ENCODE measurements at regions not wholly inside any gene's neighbourhood (a gene's known extent, or its start where the extent isn't known, plus 50 kb on each side); places are given as distances from the start of the nearest gene placed in this dataset.
A peak's percentile ranks its signal among the peaks of the same experiment; 100 is the strongest.

DNA sequence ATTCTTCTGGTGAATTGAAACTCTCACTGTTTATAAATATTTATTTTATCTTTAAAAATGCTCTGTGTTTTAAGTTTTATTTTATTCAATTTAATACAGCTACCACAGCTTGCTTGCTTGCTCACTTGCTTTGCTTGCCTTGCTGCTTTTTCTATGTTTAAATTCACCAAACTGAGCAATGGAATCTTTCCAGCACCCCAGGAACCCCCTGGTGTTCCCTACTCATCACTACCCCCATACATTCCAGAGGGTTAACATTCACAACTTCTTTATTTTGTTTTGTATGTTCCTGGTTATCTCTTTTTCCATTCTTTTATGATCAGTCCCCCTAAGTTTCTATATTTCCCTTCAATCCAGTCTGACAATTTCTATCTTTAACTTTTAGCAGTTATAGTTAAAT, 166.5 kb upstream of the COL1A2 start:
- CTCF ChIA-PET (ENCODE audit: partially characterized antibody), result interaction anchor here (1.3 kb wide), 1 partner anchor 11 kb away, joined by 4 read pairs; no protein-coding TSS in a partner anchor
- TF ChIP-seq SP1 (IDR thresholded peaks at IDR 0.05; ENCODE audit: low read depth, low read length), result 0 out of 2 replicates have a peak, but pooled peaks have one; percentile 41
- TF ChIP-seq, protein P1, sequence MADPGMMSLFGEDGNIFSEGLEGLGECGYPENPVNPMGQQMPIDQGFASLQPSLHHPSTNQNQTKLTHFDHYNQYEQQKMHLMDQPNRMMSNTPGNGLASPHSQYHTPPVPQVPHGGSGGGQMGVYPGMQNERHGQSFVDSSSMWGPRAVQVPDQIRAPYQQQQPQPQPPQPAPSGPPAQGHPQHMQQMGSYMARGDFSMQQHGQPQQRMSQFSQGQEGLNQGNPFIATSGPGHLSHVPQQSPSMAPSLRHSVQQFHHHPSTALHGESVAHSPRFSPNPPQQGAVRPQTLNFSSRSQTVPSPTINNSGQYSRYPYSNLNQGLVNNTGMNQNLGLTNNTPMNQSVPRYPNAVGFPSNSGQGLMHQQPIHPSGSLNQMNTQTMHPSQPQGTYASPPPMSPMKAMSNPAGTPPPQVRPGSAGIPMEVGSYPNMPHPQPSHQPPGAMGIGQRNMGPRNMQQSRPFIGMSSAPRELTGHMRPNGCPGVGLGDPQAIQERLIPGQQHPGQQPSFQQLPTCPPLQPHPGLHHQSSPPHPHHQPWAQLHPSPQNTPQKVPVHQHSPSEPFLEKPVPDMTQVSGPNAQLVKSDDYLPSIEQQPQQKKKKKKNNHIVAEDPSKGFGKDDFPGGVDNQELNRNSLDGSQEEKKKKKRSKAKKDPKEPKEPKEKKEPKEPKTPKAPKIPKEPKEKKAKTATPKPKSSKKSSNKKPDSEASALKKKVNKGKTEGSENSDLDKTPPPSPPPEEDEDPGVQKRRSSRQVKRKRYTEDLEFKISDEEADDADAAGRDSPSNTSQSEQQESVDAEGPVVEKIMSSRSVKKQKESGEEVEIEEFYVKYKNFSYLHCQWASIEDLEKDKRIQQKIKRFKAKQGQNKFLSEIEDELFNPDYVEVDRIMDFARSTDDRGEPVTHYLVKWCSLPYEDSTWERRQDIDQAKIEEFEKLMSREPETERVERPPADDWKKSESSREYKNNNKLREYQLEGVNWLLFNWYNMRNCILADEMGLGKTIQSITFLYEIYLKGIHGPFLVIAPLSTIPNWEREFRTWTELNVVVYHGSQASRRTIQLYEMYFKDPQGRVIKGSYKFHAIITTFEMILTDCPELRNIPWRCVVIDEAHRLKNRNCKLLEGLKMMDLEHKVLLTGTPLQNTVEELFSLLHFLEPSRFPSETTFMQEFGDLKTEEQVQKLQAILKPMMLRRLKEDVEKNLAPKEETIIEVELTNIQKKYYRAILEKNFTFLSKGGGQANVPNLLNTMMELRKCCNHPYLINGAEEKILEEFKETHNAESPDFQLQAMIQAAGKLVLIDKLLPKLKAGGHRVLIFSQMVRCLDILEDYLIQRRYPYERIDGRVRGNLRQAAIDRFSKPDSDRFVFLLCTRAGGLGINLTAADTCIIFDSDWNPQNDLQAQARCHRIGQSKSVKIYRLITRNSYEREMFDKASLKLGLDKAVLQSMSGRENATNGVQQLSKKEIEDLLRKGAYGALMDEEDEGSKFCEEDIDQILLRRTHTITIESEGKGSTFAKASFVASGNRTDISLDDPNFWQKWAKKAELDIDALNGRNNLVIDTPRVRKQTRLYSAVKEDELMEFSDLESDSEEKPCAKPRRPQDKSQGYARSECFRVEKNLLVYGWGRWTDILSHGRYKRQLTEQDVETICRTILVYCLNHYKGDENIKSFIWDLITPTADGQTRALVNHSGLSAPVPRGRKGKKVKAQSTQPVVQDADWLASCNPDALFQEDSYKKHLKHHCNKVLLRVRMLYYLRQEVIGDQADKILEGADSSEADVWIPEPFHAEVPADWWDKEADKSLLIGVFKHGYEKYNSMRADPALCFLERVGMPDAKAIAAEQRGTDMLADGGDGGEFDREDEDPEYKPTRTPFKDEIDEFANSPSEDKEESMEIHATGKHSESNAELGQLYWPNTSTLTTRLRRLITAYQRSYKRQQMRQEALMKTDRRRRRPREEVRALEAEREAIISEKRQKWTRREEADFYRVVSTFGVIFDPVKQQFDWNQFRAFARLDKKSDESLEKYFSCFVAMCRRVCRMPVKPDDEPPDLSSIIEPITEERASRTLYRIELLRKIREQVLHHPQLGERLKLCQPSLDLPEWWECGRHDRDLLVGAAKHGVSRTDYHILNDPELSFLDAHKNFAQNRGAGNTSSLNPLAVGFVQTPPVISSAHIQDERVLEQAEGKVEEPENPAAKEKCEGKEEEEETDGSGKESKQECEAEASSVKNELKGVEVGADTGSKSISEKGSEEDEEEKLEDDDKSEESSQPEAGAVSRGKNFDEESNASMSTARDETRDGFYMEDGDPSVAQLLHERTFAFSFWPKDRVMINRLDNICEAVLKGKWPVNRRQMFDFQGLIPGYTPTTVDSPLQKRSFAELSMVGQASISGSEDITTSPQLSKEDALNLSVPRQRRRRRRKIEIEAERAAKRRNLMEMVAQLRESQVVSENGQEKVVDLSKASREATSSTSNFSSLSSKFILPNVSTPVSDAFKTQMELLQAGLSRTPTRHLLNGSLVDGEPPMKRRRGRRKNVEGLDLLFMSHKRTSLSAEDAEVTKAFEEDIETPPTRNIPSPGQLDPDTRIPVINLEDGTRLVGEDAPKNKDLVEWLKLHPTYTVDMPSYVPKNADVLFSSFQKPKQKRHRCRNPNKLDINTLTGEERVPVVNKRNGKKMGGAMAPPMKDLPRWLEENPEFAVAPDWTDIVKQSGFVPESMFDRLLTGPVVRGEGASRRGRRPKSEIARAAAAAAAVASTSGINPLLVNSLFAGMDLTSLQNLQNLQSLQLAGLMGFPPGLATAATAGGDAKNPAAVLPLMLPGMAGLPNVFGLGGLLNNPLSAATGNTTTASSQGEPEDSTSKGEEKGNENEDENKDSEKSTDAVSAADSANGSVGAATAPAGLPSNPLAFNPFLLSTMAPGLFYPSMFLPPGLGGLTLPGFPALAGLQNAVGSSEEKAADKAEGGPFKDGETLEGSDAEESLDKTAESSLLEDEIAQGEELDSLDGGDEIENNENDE (IDR thresholded peaks at IDR 0.05; ENCODE audit: insufficient replicate concordance, low read length), result peak; percentile 44

More for the DNA sequence above, 166.5 kb upstream of the COL1A2 start:
- DNase-seq (ENCODE audit: low read depth in 1 of 2, low spot score in 2 of 2), result no peak
- H3K4me3 ChIP-seq (ENCODE audit: extremely low read depth in 1 of 4, insufficient read depth in 2 of 4, low read depth in 3 of 4, low read length in 4 of 4), result no peak overlapping the region
- H3K18ac ChIP-seq (ENCODE audit: extremely low read depth, low read length), result no peak overlapping the region
- H3K79me1 ChIP-seq (ENCODE audit: low read depth, low read length), result no peaks in the 10 kb centered on the region
- no peak overlapping the region for H2BK12ac ChIP-seq (ENCODE audit: low read depth, low read length)
- no peak overlapping the region for H4K8ac ChIP-seq (ENCODE audit: extremely low read depth, insufficient read depth, low read length)
- H3K9me3 ChIP-seq (ENCODE audit: insufficient read depth in 2 of 2, low read depth in 1 of 2, low read length in 1 of 2), result no peaks in the 10 kb centered on the region
- H2AK5ac ChIP-seq (ENCODE audit: low read depth, low read length), result no peak overlapping the region
- no peak overlapping the region for H3K4me2 ChIP-seq (ENCODE audit: insufficient read depth in 1 of 2, low read depth in 2 of 2, low read length in 2 of 2)
- no peak overlapping the region for H3K23ac ChIP-seq (ENCODE audit: insufficient read length)
- no peak overlapping the region for H2BK20ac ChIP-seq (ENCODE audit: low read length)
- no peak overlapping the region for H2AFZ ChIP-seq (ENCODE audit: low read length)
- H3K4me1 ChIP-seq (replicated peaks in 1 of 4; ENCODE audit: control insufficient read depth in 3 of 4, insufficient read depth in 4 of 4, low read length in 3 of 4), result peaks cover 0 to 5% (median 1%) of the 10 kb centered on the region in 4 experiments; a peak in 2 of 7 replicates
- H4K20me1 ChIP-seq (replicated peaks in 1 of 2; ENCODE audit: control insufficient read depth in 1 of 2, insufficient read depth in 2 of 2, low read length in 2 of 2), result no peaks in the 10 kb centered on the region
- H2BK15ac ChIP-seq (ENCODE audit: low read length), result no peak overlapping the region
- H3K27me3 ChIP-seq (replicated peaks in 1 of 4; ENCODE audit: control insufficient read depth in 3 of 4, extremely low read depth in 1 of 4, insufficient read depth in 3 of 4, low read length in 3 of 4), result peaks cover 2 to 4% (median 2%) of the 10 kb centered on the region in 4 experiments; a peak in 4 of 7 replicates
- no peak for FAIRE-seq
- no peak overlapping the region for H3K27ac ChIP-seq (ENCODE audit: low read depth, low read length)
- no peak overlapping the region for H2BK120ac ChIP-seq (replicated peaks; ENCODE audit: low read depth, low read length)
- H3K56ac ChIP-seq (replicated peaks; ENCODE audit: insufficient read length, low read depth, low read length), result no peak overlapping the region
- no peak overlapping the region for H3K14ac ChIP-seq (ENCODE audit: insufficient read length)
- no peak overlapping the region for H4K91ac ChIP-seq (replicated peaks; ENCODE audit: insufficient read length, low read length)
- POLR2A ChIA-PET (ENCODE audit: partially characterized antibody), result no interaction called here
- H3K36me3 ChIP-seq (ENCODE audit: control insufficient read depth in 2 of 4, insufficient read depth in 4 of 4, low read length in 3 of 4), result no peaks in the 10 kb centered on the region
- no peak overlapping the region for H3K9ac ChIP-seq (replicated peaks in 1 of 4; ENCODE audit: extremely low read depth in 1 of 4, low read depth in 3 of 4, low read length in 3 of 4)
- H3K23me2 ChIP-seq (ENCODE audit: low read depth, low read length), result no peaks in the 10 kb centered on the region
- no peak overlapping the region for H3K4ac ChIP-seq (replicated peaks; ENCODE audit: insufficient read length, low read depth, low read length)
- no peak overlapping the region for H4K5ac ChIP-seq (ENCODE audit: insufficient read length, low read depth, low read length)
- H2BK5ac ChIP-seq (ENCODE audit: low read depth, low read length), result no peak overlapping the region
- H3K79me2 ChIP-seq (ENCODE audit: control insufficient read depth in 1 of 2, insufficient read depth in 2 of 2, low read length in 2 of 2), result no peaks in the 10 kb centered on the region

Measured in H1 (cell line).